HG02885 (cell line): ENCODE measurements at regions not wholly inside any gene's neighbourhood (a gene's known extent, or its start where the extent isn't known, plus 50 kb on each side); places are given as distances from the start of the nearest gene placed in this dataset.
A peak's percentile ranks its signal among the peaks of the same experiment; 100 is the strongest.
"Not testable (repeated sequence)": the region's sequence is repeated elsewhere in the genome, so short reads cannot be mapped to it uniquely, and the experiment has no call there.

Source experiments
- ATAC-seq: cut with Tn5 transposase; IDR thresholded peaks from one replicate; pipeline ENCODE4 v1.9.1; 2021; ENCODE audit warnings: mild to moderate bottlenecking; ENCODE audit not compliant: unreplicated experiment, poor library complexity

GRCh38 chr7:15057272-15057671 lies 154.7 kb upstream of the DGKB start:
- ATAC-seq, result no peak

- not testable (repeated sequence) for ATAC-seq
Observed at GRCh38 chr7:15054304-15054703, 151.8 kb upstream of the DGKB start.

- ATAC-seq, result no peak
Observed at GRCh38 chr7:15049157-15049556, 146.6 kb upstream of the DGKB start.

GRCh38 chr7:15046861-15047260 lies 144.3 kb upstream of the DGKB start:
- ATAC-seq, result no peak

GRCh38 chr7:15043931-15044330 lies 141.4 kb upstream of the DGKB start:
- ATAC-seq, result no peak

GRCh38 chr7:15042285-15043065 lies 139.9 kb upstream of the DGKB start:
- ATAC-seq, result no peak

- no peak for ATAC-seq
Observed at GRCh38 chr7:15041226-15041625, 138.7 kb upstream of the DGKB start.

GRCh38 chr7:15035814-15036213 lies 133.3 kb upstream of the DGKB start:
- no peak for ATAC-seq

GRCh38 chr7:15033039-15033438 lies 130.5 kb upstream of the DGKB start:
- ATAC-seq, result no peak

- ATAC-seq, result no peak
Observed at GRCh38 chr7:15018981-15019380, 116.4 kb upstream of the DGKB start.

- no peak for ATAC-seq
Observed at GRCh38 chr7:15016766-15017165, 114.2 kb upstream of the DGKB start.

- ATAC-seq, result no peak
Observed at GRCh38 chr7:15016315-15016667, 113.7 kb upstream of the DGKB start.

GRCh38 chr7:15015545-15016314 lies 113.2 kb upstream of the DGKB start:
- ATAC-seq, result peak; percentile 94

- ATAC-seq, result no peak
Observed at GRCh38 chr7:15012135-15012534, 109.6 kb upstream of the DGKB start.

GRCh38 chr7:15011289-15011688 lies 108.7 kb upstream of the DGKB start:
- no peak for ATAC-seq

- no peak for ATAC-seq
Observed at GRCh38 chr7:15007507-15007906, 105.0 kb upstream of the DGKB start.

GRCh38 chr7:15005672-15006071 lies 103.1 kb upstream of the DGKB start:
- no peak for ATAC-seq

GRCh38 chr7:15000157-15000556 lies 97.6 kb upstream of the DGKB start:
- ATAC-seq, result no peak

- ATAC-seq, result no peak
Observed at GRCh38 chr7:14999331-14999730, 96.8 kb upstream of the DGKB start.

- no peak for ATAC-seq
Observed at GRCh38 chr7:14995774-14996173, 93.2 kb upstream of the DGKB start.

GRCh38 chr7:14988941-14989340 lies 86.4 kb upstream of the DGKB start:
- ATAC-seq, result no peak

GRCh38 chr7:14978687-14979086 lies 76.1 kb upstream of the DGKB start:
- no peak for ATAC-seq
